ENCODE measurements at regions not wholly inside any gene's neighbourhood (a gene's known extent, or its start where the extent isn't known, plus 50 kb on each side); places are given as distances from the start of the nearest gene placed in this dataset.
"Not testable (repeated sequence)": the region's sequence is repeated elsewhere in the genome, so short reads cannot be mapped to it uniquely, and the experiment has no call there.

GRCh38 chr10:28444031-28444430, 88.9 kb upstream of the WAC start:
- no peak for DNase-seq (ENCODE audit: low read depth)

GRCh38 chr10:28445516-28445915, 87.4 kb upstream of the WAC start:
- no peak for DNase-seq (ENCODE audit: low read depth)

GRCh38 chr10:28449382-28449781, 83.5 kb upstream of the WAC start:
- no peak for DNase-seq (ENCODE audit: low read depth)

- DNase-seq (ENCODE audit: low read depth): no peak
These were observed 83.0 kb upstream of the WAC start for GRCh38 chr10:28449926-28450325.

GRCh38 chr10:28453926-28454325, 79.0 kb upstream of the WAC start:
- no peak for DNase-seq (ENCODE audit: low read depth)

- no peak for DNase-seq (ENCODE audit: low read depth)
These were observed 75.8 kb upstream of the WAC start for GRCh38 chr10:28457110-28457509.

GRCh38 chr10:28457873-28458272, 75.0 kb upstream of the WAC start:
- not testable (repeated sequence) for DNase-seq (ENCODE audit: low read depth)

- DNase-seq (ENCODE audit: low read depth): no peak
These were observed 73.3 kb upstream of the WAC start for GRCh38 chr10:28459453-28460144.

- DNase-seq (ENCODE audit: low read depth): no peak
These were observed 69.8 kb upstream of the WAC start for GRCh38 chr10:28463141-28463540.

- no peak for DNase-seq (ENCODE audit: low read depth)
These were observed 69.1 kb upstream of the WAC start for GRCh38 chr10:28463676-28464395.

- DNase-seq (ENCODE audit: low read depth): no peak
These were observed 65.3 kb upstream of the WAC start for GRCh38 chr10:28467615-28468014.

GRCh38 chr10:28468707-28469483, 64.0 kb upstream of the WAC start:
- DNase-seq (ENCODE audit: low read depth): no peak

GRCh38 chr10:28470873-28471651, 61.9 kb upstream of the WAC start:
- no peak for DNase-seq (ENCODE audit: low read depth)

- no peak for DNase-seq (ENCODE audit: low read depth)
These were observed 61.3 kb upstream of the WAC start for GRCh38 chr10:28471652-28472050.

GRCh38 chr10:28478646-28479045, 54.3 kb upstream of the WAC start:
- no peak for DNase-seq (ENCODE audit: low read depth)

GRCh38 chr10:28479425-28479865, 53.5 kb upstream of the WAC start:
- no peak for DNase-seq (ENCODE audit: low read depth)

- DNase-seq (ENCODE audit: low read depth): no peak
These were observed 52.8 kb upstream of the WAC start for GRCh38 chr10:28479927-28480627.

GRCh38 chr10:28480628-28480965, 52.3 kb upstream of the WAC start:
- DNase-seq (ENCODE audit: low read depth): no peak

GRCh38 chr10:28481346-28481745, 51.6 kb upstream of the WAC start:
- not testable (repeated sequence) for DNase-seq (ENCODE audit: low read depth)

- no peak for DNase-seq (ENCODE audit: low read depth)
These were observed 51.0 kb upstream of the WAC start for GRCh38 chr10:28481968-28482367.

Measured in stromal cell of bone marrow (primary cell).